HK-2 (cell line): ENCODE measurements at regions not wholly inside any gene's neighbourhood (a gene's known extent, or its start where the extent isn't known, plus 50 kb on each side); places are given as distances from the start of the nearest gene placed in this dataset.
"Not testable (repeated sequence)": the region's sequence is repeated elsewhere in the genome, so short reads cannot be mapped to it uniquely, and the experiment has no call there.

Experiments used
- DNase-seq: peaks from one replicate; pipeline ENCODE4 v3.0.0-alpha.2; 2018; ENCODE audit not compliant: unreplicated experiment

DNA sequence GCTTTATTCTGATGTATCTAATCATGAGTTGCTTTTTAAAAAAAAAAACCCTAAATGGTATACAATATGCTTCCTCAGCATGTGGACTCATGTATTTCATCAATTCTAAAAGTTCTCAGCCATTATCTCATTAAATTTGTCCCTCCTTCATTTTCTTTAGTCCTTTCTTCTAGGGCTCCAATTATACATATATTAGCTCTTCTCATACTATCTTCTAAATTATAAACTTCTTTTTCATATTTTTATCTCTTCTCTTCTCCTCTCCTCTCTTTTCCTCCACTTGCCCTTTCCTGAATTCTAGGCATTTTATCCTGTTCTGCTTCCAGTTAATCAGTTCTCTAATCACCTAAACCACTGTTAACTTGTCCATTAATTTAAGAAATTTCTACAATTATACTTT is 55.0 kb upstream of the IL33 start:
- no peak for DNase-seq

DNA sequence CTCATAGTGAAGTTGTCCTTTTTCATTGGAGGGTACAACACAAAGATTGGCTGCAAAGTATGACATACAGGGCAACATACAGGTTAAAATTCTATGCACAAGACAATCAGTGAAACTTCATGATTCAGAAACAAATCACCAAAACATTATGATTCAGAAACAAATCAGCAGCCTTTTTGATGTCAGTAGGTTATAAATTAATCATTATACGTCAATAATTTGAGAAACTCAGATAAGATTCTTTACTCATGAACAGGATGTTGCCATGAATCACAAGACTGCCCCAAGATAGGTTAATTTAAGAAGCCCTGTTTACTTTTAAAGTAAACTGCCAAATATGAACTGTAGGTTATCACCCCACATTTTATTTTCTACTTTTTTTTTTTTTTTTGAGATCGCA is 62.2 kb upstream of the IL33 start:
- no peak for DNase-seq

DNA sequence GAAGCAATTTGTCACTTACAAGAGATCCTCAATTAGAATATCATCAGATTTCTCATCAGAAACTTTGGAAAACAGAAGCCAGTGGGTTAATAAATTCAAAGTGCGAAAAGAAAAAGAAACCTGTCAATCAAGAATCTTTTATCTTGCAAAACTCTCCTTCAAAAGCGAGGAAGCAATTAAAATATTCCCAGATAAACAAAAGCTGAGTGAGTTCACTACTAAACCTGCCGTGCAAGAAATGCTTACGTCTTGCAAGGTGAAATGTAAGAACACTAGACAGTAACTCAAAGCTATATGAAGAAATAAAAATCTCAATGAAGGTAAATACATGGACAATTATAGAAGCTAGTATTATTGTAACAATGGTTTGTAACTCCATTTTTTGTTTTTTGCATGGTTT is 62.8 kb upstream of the IL33 start:
- no peak for DNase-seq

DNA sequence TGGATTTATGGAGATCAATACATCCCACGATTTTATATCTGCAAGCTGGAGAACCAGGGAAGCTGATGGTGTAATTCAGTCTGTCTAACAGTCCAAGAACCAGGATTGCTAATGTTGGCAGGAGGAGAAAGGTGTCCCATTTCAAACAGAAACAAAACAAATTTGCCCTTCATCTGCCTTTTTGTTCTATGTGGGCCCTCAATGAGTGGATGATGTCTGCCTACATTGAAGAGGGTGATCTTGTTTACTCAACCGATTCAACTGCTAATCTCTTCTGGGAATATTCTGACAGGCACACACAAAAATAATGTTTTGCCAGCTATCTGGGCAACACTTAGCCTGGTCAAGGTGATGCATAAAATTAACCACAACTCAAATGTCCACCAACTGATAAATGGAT is 65.1 kb upstream of the IL33 start:
- no peak for DNase-seq

DNA sequence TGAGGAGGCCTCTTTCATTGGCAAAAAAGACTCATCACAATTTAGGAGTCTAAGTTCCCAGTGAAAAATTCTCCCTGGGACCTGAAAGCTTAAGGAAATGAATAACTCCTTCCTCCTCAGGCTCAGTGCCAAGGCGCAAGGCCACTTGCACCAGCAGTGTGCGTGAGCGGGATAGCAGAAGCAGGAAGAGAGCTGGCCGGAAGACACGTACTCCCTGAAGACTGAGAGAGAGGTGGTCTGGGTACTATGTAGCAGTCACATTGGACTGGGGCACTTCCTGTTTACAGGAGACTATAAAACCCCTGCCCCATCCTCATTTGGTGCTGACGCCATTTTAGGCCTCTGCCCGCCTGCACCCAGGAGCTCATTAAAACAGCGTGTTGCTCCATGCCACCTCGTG is 66.3 kb upstream of the IL33 start:
- DNase-seq: no peak

DNA sequence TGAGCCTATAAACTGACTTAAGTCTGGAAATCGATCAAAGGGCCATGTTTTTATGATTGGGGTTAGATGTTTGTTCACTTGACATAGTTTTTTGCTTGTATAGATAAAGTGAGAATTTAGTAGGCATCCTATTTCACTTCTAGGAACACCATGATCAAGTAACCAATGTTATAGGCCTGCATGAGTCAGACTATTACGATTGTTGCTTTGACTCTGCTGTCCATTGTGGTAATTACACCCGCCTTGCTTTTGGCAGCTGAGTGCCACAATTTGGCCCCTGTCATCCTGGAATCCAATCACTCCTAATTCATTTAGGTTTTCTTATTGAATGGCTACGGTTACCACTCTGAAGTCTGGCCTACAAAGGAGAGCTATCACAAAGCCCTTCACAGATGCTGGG is 67.8 kb upstream of the IL33 start:
- DNase-seq: no peak

DNA sequence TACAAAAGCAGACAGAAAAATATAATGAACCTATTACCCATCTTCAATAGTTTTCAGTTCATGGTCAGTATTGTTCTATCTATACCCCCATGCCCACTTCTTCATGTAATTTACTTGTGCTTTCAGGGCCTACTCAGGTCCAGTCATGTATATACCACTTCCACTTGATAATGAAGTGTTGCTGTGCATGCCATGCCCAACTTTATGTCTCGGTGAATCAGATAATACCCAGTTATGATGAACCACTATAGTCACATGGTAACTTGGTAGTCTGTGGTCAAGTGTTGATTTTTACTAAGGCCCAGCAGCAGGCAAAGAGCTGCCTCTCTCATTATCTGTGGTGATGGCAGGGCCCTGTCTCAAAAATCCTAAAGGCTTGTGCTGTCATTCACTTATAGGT is 70.7 kb upstream of the IL33 start:
- DNase-seq: no peak

DNA sequence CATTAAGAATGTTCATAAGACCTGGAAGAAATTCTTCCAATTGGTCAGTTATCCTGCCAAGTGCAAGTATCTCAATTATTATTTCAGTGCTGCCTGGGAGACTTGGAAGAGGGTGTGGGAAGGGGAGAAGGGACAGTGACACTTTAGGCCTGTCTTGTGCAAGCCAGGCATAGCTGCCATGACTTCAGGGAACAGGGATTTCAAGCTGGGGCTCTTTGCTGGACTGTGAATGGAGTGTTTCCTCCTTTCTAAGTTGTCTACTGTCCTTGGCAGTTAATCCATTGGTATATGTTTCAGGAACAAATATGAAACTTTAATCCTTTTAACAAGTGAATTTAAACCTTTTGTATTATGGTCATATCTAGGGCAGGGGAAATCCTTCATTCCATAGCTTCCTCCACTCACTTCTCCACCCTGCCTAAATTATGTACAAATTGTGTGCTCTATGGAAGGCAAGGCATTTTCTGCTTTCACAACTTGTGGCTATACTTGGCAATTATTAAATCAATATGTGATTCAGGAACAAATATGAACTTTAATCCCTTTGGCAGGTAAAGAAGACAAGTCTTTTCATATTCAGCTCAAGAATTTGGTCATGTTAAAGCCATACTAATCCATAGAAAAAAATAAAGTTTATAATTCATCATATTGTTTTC is 72.7 kb upstream of the IL33 start:
- DNase-seq: no peak

DNA sequence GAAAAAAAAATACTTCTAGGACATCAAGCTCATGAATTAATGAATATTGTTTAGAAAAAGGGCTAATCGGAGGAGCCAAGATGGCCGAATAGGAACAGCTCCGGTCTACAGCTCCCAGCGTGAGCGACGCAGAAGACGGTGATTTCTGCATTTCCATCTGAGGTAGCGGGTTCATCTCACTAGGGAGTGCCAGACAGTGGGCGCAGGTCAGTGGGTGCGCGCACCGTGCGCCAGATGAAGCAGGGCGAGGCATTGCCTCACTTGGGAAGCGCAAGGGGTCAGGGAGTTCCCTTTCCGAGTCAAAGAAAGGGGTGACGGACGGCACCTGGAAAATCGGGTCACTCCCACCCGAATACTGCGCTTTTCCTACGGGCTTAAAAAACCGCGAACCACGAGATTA is 79.8 kb upstream of the IL33 start:
- DNase-seq: not testable (repeated sequence)

DNA sequence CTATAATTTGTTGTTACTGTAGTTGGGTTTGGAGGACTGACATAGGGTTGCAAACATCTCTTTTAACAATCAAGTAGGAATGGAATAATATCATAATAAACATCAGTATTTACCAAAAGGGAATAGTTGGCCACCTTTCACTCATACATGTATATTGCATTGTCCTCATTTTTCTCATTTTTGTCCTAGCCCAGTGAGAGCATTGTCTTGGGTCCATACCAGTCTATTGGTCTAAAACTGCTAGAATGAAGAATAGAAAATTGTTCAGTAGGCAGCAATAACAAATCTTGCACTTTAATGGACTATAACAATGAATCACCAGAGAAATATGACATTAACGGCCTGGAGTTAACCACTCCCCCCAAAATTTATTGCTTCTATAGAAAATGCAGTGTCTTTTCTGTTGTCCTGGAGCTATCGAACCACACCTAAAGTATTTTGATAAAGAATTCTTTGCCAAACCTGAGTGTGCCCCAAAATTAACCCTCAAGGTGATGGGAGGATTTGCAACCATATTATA is 80.9 kb upstream of the IL33 start:
- DNase-seq: no peak

DNA sequence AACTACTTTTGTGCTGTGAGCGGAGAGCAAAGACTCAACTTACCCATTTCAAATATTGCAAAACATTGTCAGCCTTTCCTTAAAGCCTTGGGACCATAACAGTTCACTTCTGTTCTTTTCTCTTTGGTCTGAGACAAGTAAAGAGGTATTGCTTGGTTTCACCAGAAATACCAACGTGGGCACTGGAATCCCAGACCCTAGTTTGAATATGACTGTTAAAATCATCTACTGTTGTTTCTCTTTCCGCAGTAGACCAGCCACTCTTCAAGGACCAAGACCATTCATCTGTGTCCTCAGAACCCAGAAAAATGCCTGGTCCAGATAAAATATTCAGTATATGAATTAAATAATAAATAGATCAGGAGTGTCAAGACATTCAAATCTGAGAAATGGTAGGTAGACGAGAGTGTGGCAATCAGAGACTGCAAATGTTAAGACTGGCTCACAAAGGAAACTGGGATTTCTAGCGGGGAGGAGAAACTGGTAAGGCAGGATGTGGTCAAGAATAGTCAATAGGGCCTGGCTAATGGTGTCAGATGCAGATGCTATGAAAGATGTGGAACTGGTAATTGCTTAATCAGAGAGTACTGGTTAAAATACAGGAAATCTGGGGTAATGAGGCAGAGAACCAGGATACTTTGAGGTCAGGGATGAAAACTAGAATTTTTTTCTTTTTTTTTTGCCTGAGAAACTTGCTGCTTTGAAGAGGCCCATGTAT is 82.1 kb upstream of the IL33 start:
- DNase-seq: no peak

DNA sequence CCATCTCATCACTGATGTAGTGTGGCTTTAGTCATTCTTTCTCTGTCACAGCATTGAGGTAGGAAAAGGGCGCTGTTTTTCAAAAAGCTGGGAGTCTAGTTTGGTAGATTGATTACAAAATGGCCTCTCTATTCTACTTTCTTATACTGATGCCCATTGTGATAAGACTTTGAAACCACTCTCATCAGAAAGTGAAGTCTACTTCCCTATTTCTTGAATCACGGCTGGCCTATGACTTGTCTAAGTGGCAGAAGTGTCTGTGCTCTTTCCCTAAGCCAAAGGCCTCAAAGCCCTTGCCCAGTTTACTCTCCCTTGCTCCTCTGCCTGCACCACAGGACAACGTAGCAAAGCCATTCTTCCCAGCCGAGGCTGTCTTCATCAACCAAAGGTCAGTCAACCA is 83.0 kb upstream of the IL33 start:
- no peak for DNase-seq

DNA sequence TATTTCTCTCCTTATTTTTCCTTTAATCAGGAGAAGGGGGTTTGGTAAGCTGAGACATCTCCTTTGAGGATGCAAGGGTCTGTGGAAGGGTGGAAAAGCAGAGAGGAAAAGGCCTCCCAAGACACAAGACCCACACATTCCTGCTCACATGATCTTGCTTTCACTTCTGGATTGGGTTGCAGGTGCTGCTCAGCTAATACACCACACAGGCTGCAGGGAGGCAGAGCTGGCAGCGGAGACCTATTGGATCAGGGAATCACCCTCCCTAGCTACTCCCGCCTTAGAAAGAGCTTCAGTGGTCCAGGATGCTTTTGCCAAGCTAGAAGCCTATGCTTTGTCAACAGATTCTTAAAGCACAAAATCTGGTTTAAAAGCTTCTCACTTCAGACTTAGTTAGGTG is 87.6 kb upstream of the IL33 start:
- DNase-seq: no peak

DNA sequence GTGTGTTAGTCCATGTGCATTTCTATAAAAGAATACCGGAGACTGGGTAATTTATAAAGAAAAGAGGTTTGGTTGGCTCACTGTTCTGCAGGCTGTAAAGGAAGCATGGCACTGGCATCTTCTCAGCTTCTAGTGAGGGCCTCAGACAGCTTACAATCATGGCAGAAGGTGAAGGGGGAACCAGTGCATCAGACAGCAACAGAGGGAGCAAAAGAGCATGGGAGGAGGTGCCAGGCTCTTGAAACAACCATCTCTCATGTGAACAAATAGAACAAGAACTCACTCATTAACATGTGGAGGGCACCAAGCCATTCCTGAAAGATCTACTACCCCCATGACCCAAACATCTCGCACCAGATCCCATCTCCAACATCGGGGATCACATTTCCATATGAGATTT is 89.2 kb upstream of the IL33 start:
- DNase-seq: no peak

DNA sequence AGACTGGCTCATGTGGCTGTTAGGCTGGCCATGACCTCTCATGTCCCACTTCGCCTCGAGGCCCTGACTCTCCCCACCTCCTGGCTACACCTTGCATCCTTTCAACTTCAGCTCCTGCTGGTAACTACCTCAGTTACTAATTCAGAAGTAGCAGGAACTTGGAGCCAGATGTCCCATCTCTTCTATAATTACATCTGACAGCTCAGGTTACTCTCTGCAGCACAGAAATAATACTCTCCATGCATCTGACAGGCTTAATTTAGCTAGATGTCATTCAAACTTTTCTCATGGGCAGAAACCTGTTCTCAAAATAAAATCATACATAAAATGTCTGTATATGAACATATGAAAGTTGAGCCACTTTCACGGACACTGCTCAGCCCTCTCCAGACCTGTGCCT is 92.2 kb upstream of the IL33 start:
- DNase-seq: no peak

DNA sequence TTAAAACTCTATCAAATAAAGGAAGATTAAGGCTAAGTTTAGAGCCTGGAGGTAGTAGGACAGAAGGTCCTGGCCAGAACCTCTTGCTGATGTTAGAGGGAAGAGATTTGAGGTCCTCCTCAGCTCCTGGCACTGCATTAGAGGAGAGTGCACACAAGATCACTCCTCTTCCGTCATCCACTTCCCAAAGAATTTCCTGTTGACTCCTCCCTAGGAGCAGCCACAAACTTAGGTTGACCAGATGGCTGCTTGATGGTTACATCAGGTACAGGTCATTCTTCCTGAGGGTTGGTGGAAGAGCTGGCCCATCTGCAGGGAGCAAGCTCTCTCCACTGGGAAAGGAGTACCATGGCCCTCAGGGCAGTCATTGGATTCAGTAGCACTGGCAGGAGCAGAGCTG is 93.9 kb upstream of the IL33 start:
- no peak for DNase-seq

DNA sequence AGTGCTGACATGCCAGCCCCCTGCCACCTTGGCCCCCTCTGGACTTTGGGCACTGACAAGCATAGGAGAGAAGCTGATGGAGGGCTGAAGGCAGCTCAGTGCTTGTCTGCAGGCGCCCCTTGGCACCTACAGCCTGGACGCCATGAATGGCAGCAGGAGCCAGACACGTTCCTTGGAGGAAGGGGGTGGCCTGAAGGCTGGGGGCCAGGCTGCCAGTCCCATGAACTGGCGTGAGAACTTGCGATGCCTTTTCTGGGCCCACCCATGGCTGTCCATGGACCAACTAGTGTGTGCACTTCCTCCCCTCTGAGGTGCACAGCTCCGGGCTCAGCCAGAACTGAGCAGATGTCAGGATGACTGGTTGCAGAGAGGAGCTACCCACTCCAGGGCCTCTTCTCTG is 99.0 kb upstream of the RANBP6 start:
- DNase-seq: no peak

DNA sequence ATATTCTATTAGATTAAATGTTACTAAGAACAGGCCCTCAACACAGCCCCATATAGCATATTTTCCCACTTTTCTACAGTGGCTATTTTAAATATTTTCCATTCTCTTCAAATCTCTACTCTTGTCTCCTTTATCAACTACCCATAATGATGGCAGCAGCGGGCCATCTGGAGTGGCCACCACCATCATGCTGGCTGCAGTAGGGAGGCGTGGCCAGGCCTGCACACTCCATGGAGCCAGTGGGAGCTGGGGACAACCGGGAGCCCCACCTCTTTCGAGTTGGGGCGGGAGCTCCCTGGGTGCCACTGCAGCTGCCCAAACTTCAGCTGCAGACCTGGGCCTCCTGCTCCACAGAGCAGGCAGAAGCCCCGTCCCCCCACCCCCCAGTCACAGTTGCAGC is 98.4 kb upstream of the RANBP6 start:
- no peak for DNase-seq

DNA sequence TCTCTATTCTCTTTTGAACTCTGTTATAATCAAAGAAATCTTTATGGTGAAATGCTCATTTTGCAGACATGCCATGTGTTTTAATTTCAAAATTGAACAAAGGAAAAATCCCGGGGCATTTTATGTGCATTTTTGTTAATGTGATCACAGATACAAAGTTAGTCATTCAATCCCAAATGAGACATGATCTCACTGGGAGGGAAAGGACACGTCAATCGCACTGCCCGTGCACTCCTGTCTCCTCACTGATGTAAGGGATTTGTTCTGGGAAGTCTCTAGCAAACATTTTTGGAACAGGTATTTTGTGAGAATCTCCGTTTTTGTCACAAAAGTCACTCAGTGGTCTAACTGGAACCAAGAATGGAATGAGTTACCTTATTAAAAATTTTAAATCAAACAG is 97.9 kb upstream of the RANBP6 start:
- no peak for DNase-seq

DNA sequence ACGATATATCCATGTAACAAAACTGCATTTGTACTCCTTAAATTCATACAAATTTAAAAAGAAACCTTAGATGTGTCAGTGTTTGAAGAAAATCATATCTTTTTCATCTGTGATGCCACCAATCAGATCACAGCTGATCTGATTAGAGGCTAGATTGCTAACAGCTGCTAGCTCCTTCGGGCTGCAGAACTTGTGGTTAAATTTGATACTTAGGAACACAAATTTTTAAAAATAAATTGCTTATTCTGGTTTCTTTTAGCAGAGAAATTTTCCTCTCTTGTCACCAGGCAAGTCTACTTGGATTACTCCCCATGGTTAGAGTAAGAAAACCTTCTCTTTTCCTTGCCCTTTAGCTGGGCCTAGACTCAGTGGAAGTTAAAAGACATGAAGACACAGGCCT is 94.6 kb upstream of the RANBP6 start:
- no peak for DNase-seq

DNA sequence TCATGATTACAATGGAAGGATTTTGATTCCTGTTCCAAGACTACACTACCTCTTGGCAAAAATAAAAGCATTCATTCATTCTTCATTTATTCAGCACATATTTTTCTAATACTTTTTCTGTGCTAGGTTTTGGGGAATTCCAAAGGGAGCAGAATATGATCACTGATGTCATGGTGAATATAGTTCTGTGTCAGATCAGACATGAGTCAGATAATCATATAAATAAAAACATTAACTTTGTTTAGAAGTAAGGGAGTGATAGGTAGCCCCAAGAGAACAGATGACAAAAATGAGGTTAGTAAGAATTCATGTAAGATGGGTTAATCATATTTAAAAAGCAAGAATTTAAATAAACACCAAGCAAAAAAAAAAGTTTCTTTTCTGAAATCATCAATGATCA is 94.1 kb upstream of the RANBP6 start:
- DNase-seq: no peak

DNA sequence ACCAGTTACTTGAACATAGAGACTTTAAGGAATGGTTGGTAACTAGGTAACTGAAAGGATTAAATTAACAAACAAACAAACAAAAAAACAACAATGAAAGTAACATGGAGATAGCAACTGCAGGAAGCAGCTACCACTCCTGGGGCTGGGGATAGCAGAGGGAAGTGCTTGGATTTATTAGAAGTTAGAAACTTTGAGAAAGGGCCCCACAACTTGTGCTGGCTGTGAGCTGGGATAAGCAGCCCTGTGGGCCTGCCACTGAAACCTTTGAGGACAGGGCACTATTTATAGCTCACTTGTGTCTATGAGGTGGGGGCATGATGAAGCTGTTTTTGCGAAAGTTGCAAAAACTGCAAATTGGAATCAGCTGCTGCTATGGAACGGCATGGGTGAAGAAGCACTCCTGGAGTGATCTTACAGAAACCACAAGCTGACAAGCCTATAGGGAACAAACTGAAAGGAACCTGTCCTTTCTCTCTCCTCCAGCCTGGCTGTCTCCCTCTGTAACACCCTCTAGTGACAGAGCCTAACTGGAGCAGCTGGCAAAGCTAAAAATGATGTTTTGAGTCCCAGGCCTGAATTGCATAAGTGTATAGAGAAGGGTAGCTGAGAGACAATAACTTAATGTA is 91.4 kb upstream of the RANBP6 start:
- no peak for DNase-seq

DNA sequence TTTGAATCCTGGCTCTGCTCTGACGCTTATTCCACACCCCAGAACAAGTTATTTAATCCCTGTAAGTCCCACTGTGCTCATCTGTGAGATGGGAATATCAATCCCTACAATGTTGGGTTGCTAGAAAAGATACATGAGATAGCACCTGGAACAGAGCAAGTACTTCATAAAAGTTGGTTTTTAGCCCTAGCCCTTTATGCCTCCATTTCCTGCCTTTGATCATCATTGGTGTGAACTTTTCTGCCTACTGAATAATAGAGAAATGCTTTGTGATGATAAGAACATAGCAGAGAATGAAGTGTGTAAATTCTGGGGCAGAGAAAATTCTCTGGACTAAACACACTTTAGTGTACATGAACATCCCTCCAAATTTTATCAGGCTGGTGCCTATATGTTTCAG is 90.3 kb upstream of the RANBP6 start:
- no peak for DNase-seq
